Spleen (tissue), 11 donors: ENCODE measurements at regions not wholly inside any gene's neighbourhood (a gene's known extent, or its start where the extent isn't known, plus 50 kb on each side); places are given as distances from the start of the nearest gene placed in this dataset.

Experiments
- DNase-seq: peaks from one replicate; pipeline ENCODE4 v3.0.0-alpha.2; 2020
- H3K27ac ChIP-seq, 8 donors: fragments of 200-600 bp; sonication (generic) in 7 of 8; 1 replicate in 4 of 8; 2 replicates in 4 of 8; pipeline versions ENCODE4 v1.5.0 to v1.8.0; 2016 to 2021; ENCODE audit warnings: inconsistent platforms in 4 of 8, mild to moderate bottlenecking in 4 of 8, moderate library complexity in 1 of 8
- H3K27me3 ChIP-seq, 7 donors: fragments of 200-600 bp; sonication (generic) in 6 of 7; replicated peaks in 1 of 7; 1 replicate in 4 of 7; 2 replicates in 3 of 7; pipeline versions ENCODE4 v1.5.0 to v1.8.0; 2016 to 2021; ENCODE audit warnings: inconsistent platforms in 3 of 7, mild to moderate bottlenecking in 1 of 7
- H3K36me3 ChIP-seq, 6 donors: fragments of 200-600 bp; sonication (generic) in 5 of 6; 1 replicate in 4 of 6; 2 replicates in 2 of 6; pipeline versions ENCODE4 v1.5.0 to v1.8.0; 2016 to 2021; ENCODE audit warnings: inconsistent platforms in 2 of 6
- H3K4me1 ChIP-seq, 6 donors: fragments of 200-600 bp; sonication (generic) in 5 of 6; 1 replicate in 3 of 6; 2 replicates in 3 of 6; pipeline versions ENCODE4 v1.5.0 to v1.8.0; 2016 to 2021; ENCODE audit warnings: inconsistent platforms in 3 of 6
- H3K4me3 ChIP-seq, 8 donors: fragments of 200-600 bp; sonication (generic) in 7 of 8; 1 replicate in 4 of 8; 2 replicates in 4 of 8; pipeline versions ENCODE4 v1.5.0 to v1.8.0; 2016 to 2021; ENCODE audit warnings: inconsistent platforms in 4 of 8, mild to moderate bottlenecking in 4 of 8, moderate library complexity in 2 of 8
- H3K9me3 ChIP-seq, 8 donors: fragments of 200-600 bp; sonication (generic) in 7 of 8; 1 replicate in 4 of 8; 2 replicates in 4 of 8; pipeline versions ENCODE4 v1.5.0 to v1.8.0; 2016 to 2021; ENCODE audit warnings: inconsistent platforms in 4 of 8
- CTCF ChIP-seq, 11 experiments: fragments of 200-600 bp in 7 of 11; fragments of 450-650 bp in 4 of 11; sonication (generic) in 4 of 11; IDR thresholded peaks in 8 of 11; conservative IDR thresholded peaks in 3 of 11; 1 replicate in 7 of 11; 2 replicates in 4 of 11; pipeline versions ENCODE4 v1.4.0 to v1.8.0; 2016 to 2021; ENCODE audit warnings: antibody characterized with exemption in 11 of 11, inconsistent platforms in 4 of 11, mild to moderate bottlenecking in 1 of 11
- POLR2A ChIP-seq, 3 donors: fragments of 450-650 bp; IDR thresholded peaks; one replicate each; pipeline ENCODE4 v1.5.1; 2017; ENCODE audit warnings: antibody characterized with exemption in 3 of 3, mild to moderate bottlenecking in 1 of 3
- POLR2AphosphoS5 ChIP-seq, 3 donors: sonication (generic); formaldehyde crosslinking; IDR thresholded peaks; one replicate each; pipeline ENCODE4 v1.5.1; 2017; ENCODE audit warnings: antibody characterized with exemption in 3 of 3
- WGBS, 5 donors: extraction: QIAGEN DNeasy Blood & Tissue Kit in 3 of 5; methylation state at CpG; one replicate each; pipeline versions ENCODE4 v1.1.5 to v1.1.7; 2013 to 2018; 5-methylcytosine and 5-hydroxymethylcytosine counted together
- intact Hi-C: fragments of 100-400 bp; cut with DNase I; formaldehyde crosslinking; loops from one replicate; pipeline ENCODE4 v1.15.0; 2023; ENCODE audit warnings: low total_unique reads
- donor health status: healthy with polysubstance abuse.
- donor health status: DM: no; HTN: no; CAD: no; lungs with moderate emphysema.
- donor health status: DM: no; HTN: no; CAD: no.
- donor health status: Bipolar disorder and iron deficiency.
- donor health status: healthy.
- donor health status: DM: no; HTN: no; CAD: no.
- donor health status: DM: yes; HTN: yes; CAD: no.

DNA sequence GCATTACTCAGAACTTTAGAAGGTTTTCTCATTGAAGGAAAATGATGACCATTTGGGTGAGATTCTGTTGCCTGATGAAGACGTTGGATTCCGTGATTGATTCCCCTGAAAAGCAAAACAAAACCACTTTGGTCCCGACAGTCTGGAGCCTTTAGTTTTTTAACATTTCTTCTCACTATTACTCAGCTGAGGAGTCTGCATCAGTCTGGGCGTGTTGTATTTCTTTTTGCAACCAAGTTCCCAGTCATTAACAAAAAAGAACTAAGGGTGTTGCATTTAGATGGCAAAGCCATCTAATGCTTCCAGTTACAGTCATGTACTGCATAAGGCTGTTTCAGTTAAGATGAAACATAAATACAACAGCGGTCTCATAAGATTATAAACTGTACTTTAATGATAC, 343.1 kb upstream of the CDH2 start:
- Histone ChIP-seq H3K27ac (no peak overlapping the region), H3K9me3 (peaks cover 0 to 19% (median 8%) of the 10 kb centered on the region in 8 donors), H3K4me1 (no peaks in the 10 kb centered on the region), H3K4me3 (no peak overlapping the region), H3K27me3 (no peaks in the 10 kb centered on the region), H3K36me3 (no peaks in the 10 kb centered on the region)
- intact Hi-C loops = no loop called here
- TF ChIP-seq CTCF (IDR thresholded peaks at IDR 0.05 in 8 of 11, conservative IDR thresholded peaks at IDR 0.05 in 3 of 11) (no peak), POLR2AphosphoS5 (IDR thresholded peaks at IDR 0.05) (no peak), POLR2A (IDR thresholded peaks at IDR 0.05) (no peak)
- DNase-seq = no peak
- WGBS, 5 donors = 72 to 86% (median 85%) methylated on average over 5 of the region's 5 CpGs

- Histone ChIP-seq H3K9me3 (peaks cover 0 to 13% (median 5%) of the 10 kb centered on the region in 8 donors), H3K4me1 (no peaks in the 10 kb centered on the region), H3K4me3 (no peak overlapping the region), H3K27ac (no peak overlapping the region), H3K27me3 (no peaks in the 10 kb centered on the region), H3K36me3 (no peaks in the 10 kb centered on the region)
- intact Hi-C loops = no loop called here
- TF ChIP-seq POLR2AphosphoS5 (IDR thresholded peaks at IDR 0.05) = no peak
- TF ChIP-seq CTCF (IDR thresholded peaks at IDR 0.05 in 8 of 11, conservative IDR thresholded peaks at IDR 0.05 in 3 of 11) = no peak
- TF ChIP-seq POLR2A (IDR thresholded peaks at IDR 0.05) = no peak
- no peak for DNase-seq
- 79 to 90% (median 84%) methylated on average over 6 of the region's 6 CpGs for WGBS, 5 donors
Observed at GRCh38 chr18:28514699-28515098, 337.8 kb upstream of the CDH2 start.

DNA sequence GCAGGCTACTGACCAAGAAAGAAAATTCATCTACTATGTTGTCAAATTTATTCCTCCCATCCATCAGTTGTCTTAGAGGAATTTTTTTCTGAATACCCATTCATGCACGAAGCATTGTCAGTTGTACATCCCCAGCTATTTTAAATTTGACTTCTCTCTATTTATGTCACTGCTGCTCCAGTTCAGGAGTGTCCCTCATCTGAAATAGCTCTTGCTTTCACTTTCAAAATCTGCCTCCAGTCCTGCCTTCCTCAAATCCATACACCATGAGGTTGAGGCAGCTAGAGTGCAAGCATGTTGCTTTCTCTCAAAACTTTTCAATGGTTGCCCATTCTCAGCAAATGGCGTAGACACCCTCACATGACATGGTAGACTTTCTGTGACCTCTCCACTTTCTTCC, 335.4 kb upstream of the CDH2 start:
- no peaks in the 10 kb centered on the region for H3K36me3 ChIP-seq
- H3K4me3 ChIP-seq = peak overlapping the region in 1 of 8 donors; percentile 29
- H3K4me1 ChIP-seq = no peaks in the 10 kb centered on the region
- 47 to 56% (median 51%) methylated on average over 2 of the region's 2 CpGs for WGBS, 5 donors
- intact Hi-C loops = no loop called here
- peaks cover 0 to 7% (median 0%) of the 10 kb centered on the region in 8 donors for H3K9me3 ChIP-seq
- no peak for DNase-seq
- H3K27ac ChIP-seq = no peak overlapping the region
- no peak for TF ChIP-seq POLR2AphosphoS5 (IDR thresholded peaks at IDR 0.05)
- TF ChIP-seq POLR2A (IDR thresholded peaks at IDR 0.05) = no peak
- no peak for TF ChIP-seq CTCF (IDR thresholded peaks at IDR 0.05 in 8 of 11, conservative IDR thresholded peaks at IDR 0.05 in 3 of 11)
- H3K27me3 ChIP-seq = no peaks in the 10 kb centered on the region

DNA sequence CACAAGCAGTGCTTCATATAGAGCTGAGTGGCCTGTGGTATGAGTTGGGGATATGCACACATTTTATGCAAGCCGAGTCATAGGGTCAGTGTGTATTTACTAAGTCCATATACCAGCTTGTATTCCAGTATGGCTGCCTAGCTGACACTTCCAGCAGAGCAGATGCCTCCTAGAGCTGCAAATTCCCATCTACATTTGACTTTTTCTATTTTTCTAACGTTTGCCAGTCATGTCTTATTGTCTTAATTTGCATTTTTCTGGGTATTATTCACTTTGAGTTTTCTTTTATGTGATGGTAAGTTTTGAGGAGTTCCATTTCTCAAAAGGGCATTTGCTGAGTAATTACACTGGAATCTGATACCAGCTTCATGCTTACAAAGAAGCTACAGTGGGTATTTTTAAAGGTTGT, 334.5 kb upstream of the CDH2 start:
- Histone ChIP-seq H3K36me3 (no peaks in the 10 kb centered on the region), H3K27me3 (no peaks in the 10 kb centered on the region), H3K4me1 (no peaks in the 10 kb centered on the region), H3K27ac (no peak overlapping the region), H3K4me3 (no peak overlapping the region), H3K9me3 (peaks cover 0 to 7% (median 0%) of the 10 kb centered on the region in 8 donors)
- 63 to 81% (median 76%) methylated on average over 2 of the region's 2 CpGs for WGBS, 5 donors
- TF ChIP-seq CTCF (IDR thresholded peaks at IDR 0.05 in 8 of 11, conservative IDR thresholded peaks at IDR 0.05 in 3 of 11) (no peak), POLR2A (IDR thresholded peaks at IDR 0.05) (no peak)
- intact Hi-C loops = no loop called here
- DNase-seq = no peak
